HG02870 (cell line): ENCODE measurements at regions not wholly inside any gene's neighbourhood (a gene's known extent, or its start where the extent isn't known, plus 50 kb on each side); places are given as distances from the start of the nearest gene placed in this dataset.
"Not testable (repeated sequence)": the region's sequence is repeated elsewhere in the genome, so short reads cannot be mapped to it uniquely, and the experiment has no call there.

Source experiments
- ATAC-seq: cut with Tn5 transposase; IDR thresholded peaks from one replicate; pipeline ENCODE4 v1.9.1; 2021; ENCODE audit warnings: mild to moderate bottlenecking, moderate library complexity; ENCODE audit not compliant: unreplicated experiment

- no peak for ATAC-seq
Measured at GRCh38 chr5:114148253-114148652, 213.6 kb upstream of the KCNN2 start.

DNA sequence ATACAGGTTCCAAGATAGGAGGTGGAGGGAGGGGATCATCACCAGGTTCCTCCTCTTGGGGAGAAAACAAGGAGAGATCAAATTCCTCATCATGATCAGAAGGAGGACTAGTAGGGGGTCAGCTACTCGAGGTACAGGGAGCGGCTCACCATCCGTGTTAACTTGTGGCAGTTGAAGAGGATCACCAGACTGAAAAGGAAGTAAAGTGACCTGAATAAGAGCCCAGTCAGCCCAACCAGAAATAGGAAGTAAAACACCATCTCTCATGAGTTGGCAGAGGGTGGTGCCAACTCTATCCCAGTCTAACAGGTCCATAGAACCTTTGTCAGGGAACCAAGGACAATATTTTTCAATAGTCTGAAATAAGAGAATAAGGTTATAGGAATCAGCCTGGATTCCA is 213.1 kb upstream of the KCNN2 start:
- ATAC-seq, result not testable (repeated sequence)

GRCh38 chr5:114152656-114153360 is 209.1 kb upstream of the KCNN2 start:
- ATAC-seq, result no peak

DNA sequence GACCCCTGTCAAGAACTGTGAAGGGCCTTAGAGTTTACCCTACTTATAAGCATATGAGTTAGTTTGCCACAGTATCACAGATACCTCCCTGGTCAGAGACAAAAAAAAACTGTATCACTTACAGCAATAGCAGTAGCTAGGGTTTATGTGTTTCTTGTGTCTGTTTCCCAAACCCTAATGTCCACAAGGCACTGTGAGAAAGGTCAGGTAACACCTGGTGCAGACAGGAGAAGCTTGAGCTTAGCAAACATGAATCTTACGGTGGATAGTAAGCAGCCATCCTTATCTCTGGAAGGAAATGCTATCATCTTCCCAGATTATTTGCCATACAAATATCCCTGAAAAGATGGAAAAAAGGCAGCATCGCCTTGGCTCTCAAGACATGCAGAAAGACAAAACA is 208.5 kb upstream of the KCNN2 start:
- ATAC-seq, result no peak

DNA sequence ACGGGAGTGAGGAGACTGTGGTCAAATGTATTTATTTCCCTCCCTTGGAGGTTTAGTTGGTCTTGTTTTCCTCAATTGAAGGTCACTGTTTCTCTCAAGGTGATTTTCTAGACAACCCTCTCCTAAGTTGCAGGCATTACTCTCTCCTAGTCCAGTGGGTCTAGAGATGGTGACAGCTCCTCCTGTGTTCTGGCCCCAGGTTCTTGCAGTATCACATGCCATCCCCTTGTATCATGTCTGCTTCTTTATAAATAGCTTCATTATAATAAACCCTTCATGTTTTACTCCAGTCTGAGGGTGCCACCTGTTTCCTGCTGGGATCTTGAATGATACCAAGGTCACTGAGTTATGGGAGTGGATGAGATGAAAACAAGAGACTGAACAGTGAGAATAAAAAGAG is 208.0 kb upstream of the KCNN2 start:
- ATAC-seq, result no peak

DNA sequence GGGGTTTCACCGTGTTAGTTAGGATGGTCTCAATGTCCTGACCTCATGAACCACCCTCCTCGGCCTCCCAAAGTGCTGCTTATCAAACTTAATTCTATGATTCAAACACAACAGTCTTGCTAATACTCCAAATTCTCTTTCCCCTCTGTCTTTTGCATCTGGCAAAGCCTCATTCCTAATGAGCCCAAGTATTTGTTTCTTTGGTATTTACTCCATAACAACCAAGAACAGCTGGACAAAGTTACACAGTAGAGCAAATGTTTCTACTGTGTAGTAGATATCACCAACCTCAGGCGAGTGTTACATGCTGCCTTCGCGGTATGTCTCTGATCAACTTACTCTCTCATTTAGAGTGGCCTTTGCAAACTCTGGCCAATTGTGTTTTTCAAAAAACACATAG is 195.8 kb upstream of the KCNN2 start:
- ATAC-seq, result no peak

- no peak for ATAC-seq
Measured at GRCh38 chr5:114174131-114174530, 187.7 kb upstream of the KCNN2 start.

DNA sequence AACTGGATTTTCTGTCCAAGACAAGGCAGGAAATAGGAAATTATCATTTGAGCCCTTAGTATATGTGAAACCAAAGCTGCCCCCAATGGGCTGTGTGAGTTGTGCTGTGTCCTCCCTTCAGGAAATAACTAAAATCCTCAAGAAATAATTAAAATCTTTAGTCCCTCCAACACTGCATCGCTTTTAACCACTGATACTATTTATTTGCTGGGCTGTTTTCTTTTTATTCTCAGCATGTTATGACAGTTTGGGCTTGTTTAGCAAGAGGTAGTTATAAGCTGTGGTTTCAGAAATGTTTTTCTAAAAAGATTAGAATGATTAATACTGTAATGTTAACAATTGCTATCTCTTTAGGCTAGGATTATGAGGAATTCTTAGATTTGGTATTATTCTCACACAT is 187.0 kb upstream of the KCNN2 start:
- ATAC-seq, result no peak

DNA sequence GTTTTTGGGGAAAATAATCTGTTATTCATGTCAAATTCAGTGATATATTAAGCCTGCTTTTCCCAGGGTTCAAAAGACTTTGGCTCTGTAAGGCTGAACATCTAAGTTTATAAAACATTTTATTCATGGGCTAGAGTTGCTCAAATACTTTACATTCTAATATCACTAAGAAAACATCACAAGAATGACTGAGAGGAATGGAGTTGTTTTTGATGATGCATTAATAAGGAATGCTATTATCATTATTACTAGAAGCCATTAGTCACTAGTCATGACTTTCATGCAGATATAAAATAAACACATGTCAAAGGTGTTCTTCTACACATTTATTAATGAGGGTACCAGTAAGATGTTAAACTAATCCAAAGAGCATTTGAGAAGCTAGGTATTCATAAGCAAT is 185.5 kb upstream of the KCNN2 start:
- no peak for ATAC-seq

DNA sequence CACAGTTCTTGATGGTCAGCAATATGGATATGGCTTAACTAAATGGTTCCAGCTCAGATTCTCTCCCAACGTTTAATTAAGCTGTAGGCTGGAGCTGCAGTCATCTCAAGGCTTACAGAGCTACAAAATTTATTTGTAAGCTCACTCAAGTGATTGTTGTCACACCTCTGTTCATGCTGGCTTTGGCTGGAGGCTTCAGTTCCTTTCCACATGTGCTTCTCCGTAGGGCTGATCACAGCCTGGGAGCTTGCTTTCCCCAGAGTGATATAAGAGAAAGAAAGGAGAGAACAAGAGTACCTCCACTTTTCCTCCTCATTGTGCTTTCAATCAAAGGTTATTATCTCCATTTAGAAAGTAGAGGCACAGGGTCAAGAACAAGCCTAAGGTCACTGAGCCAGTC is 182.7 kb upstream of the KCNN2 start:
- ATAC-seq, result no peak

GRCh38 chr5:114184006-114184405 is 177.9 kb upstream of the KCNN2 start:
- no peak for ATAC-seq

DNA sequence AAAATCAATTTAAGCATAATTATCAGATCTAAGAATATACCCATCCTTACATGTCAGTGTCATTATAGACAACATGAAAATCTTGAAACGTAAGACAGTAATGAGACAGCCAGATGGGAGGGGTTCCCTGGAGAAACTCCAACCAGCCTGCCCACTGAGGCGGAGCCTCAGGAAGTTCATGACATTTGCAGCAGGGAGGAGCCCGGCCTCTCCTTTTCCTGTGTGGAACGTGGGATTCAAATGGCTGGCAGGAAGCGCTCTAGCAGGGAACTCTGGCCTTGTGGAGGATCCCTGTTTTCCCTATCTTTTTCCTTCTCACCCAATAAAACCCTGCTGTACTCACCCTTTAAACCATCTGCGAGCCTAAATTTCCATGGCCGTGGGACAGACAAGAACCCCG is 176.6 kb upstream of the KCNN2 start:
- ATAC-seq, result no peak

GRCh38 chr5:114191441-114191840 is 170.4 kb upstream of the KCNN2 start:
- ATAC-seq, result no peak

DNA sequence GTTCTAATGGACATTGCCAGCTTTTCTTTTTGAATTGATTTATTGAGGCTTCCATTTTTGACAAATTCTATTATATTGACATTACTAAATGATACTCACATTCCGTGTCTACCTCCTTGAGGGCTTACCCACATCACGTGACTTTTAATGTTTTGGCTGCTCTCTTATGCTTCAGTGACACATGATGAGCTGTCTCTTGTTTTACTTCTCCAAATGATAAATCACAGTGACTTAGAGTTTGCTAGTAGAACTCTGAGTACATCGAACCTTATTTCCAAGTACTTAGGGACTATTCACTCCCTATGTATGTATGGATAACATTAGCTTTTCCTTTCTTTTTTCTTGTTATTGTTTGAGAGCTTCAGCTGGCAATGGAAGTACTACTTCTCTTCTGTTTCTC is 169.8 kb upstream of the KCNN2 start:
- no peak for ATAC-seq

DNA sequence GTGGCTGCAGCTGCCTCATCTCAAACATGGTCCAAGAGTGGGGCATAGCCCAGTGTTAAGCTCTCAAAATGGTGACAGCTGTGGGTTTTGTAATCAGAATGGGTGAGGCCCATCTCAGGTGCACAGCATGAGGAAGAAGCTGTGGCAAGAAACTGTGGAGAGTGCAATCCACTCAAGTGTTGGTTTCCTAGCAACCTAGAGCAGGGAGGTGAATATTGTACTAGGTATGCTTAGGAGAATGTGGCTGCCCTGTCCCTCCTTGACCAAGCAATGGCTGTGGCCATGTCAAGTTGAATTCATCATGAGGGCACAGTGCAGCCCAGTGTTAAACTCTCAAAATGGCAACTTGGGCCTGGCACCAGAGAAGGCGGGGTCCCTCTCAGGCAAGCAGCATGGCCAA is 160.5 kb upstream of the KCNN2 start:
- ATAC-seq, result no peak

GRCh38 chr5:114204923-114205322 is 156.9 kb upstream of the KCNN2 start:
- ATAC-seq, result no peak

DNA sequence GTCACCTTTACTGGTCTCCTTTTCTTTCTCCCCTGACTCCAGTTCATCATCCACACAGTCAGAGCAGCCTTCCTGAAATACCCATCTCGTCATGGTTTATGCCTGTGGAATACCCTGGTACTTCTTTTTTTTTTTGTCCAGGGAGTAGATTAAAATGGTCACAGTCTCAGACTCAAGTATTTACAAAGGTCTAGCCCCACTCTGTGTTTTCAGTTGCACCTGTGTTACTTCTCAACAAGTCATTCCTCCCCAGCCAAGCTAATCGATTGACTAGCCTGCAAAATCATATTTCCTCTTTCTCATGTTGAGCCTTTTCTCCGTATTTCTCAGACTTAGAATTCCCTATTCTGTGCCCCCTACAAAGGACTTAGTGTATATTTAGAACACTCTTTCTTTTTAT is 155.2 kb upstream of the KCNN2 start:
- ATAC-seq, result no peak

GRCh38 chr5:114207615-114208014 is 154.3 kb upstream of the KCNN2 start:
- no peak for ATAC-seq

DNA sequence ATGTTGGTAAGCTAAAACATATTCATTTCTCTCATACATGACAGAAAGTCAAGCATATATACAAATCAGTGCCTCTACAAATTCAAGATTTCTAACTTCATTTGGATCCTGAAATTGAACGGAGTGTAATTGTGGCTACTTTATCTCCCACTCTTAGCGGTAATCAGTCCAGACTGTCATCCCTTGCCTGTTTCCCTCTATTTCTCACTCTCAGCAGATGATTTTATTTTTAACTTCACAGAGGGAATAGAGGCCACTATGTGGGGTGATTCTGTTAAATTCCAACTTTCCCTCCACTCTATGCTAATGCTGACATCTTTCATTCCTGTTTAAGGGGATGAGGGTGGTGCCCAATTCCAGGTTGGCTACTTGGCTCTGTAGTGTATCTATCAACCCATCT is 153.8 kb upstream of the KCNN2 start:
- no peak for ATAC-seq

DNA sequence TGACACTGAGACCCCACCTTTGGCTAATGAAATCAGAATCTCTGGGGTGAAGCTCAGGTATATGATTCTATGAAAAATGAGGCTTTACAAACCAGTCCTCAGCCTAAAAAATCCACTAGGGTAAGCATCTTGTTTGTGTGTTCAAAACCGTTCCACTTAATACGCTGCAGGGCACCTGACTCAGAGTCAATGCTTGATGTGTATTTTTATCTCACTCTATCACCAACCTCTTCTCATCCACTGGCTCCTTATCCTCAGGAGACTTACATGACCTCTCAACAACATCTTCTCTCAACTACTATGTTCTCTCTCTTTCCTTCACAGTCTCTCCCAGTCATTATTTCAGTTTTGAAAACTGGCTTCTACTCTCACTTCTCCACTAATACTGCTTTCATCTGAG is 153.3 kb upstream of the KCNN2 start:
- no peak for ATAC-seq

DNA sequence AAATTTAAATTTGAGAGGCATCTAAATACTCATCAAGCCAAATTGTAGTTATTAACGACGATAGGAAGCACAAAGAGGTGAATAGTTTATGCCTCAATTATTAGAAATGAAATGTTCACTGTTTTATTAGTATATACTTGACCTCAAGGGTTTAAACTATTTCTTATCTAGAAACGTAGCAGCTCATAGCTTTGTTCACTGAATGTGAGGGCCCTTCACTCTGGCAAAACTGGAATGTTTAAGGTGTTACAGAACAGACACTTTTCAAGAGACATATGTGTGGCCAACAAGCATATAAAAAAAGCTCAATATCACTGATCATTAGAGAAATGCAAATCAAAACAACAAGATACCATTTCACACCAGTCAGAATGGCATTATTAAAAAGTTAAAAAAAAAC is 151.2 kb upstream of the KCNN2 start:
- no peak for ATAC-seq

DNA sequence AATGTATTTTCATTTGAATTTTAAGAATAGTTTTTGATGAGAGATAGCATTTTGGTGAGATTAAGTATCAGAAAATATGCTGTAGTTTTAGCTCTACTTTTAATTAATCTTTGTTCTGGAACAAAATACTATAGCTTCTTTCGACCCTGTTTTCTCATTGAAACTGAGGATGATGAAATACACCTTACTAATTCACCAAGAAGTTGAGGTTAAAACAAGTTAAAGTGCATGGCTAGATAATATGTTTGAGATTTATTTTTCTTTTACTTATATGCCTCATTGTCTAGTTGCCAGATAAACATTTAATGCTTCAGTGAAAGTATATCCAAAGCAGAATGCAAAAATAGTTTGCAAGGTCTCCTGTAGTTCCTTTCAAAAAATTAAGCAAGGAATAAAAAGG is 140.1 kb upstream of the KCNN2 start:
- no peak for ATAC-seq

DNA sequence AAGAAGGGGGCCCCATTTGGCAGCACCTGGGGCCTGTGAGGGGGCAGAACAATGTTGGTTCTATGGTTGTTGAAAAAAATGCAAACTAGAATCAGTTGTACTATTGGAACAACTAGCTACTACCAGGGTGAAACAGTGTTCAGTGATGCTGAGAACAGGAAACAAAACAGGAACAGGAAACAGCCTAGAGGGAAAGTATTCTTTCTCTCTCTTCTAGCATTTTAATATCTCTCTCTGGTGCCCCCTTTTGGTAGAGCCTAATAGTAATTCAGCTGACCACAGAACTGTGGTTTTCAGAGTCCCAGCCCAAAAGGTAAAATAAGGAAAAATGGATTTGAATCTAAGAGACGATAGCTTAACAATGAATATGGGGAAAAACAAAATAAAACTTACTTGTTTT is 138.0 kb upstream of the KCNN2 start:
- ATAC-seq, result peak; percentile 63
